HepG2 (cell line): ENCODE measurements at regions not wholly inside any gene's neighbourhood (a gene's known extent, or its start where the extent isn't known, plus 50 kb on each side); places are given as distances from the start of the nearest gene placed in this dataset.

Experiments used
- ELF1 ChIP-seq: sonication (generic); formaldehyde crosslinking; IDR thresholded peaks from 2 replicates; pipeline ENCODE4 v1.4.0; 2020; ENCODE audit warnings: missing genetic modification reagents
- FOXM1 ChIP-seq: sonication (generic); formaldehyde crosslinking; IDR thresholded peaks from 2 replicates; pipeline ENCODE4 v1.5.0; 2020; ENCODE audit warnings: missing genetic modification reagents
- FOXO1 ChIP-seq: sonication (generic); formaldehyde crosslinking; IDR thresholded peaks from 2 replicates; pipeline ENCODE4 v1.4.0; 2020; ENCODE audit warnings: missing genetic modification reagents
- GABPA ChIP-seq, 2 experiments: IDR thresholded peaks; 2 replicates each; pipeline ENCODE4 v1.6.1; 2011 to 2016; ENCODE audit warnings: low read depth in 2 of 2, low read length in 1 of 2, missing biosample characterization in 1 of 2, missing genetic modification characterization in 1 of 2
- GLMP ChIP-seq: sonication (generic); formaldehyde crosslinking; IDR thresholded peaks from 2 replicates; pipeline ENCODE4 v1.9.0; 2021; ENCODE audit warnings: missing genetic modification reagents, mild to moderate bottlenecking, borderline replicate concordance
- HOXA5 ChIP-seq: sonication (generic); formaldehyde crosslinking; IDR thresholded peaks from 2 replicates; pipeline ENCODE4 v1.4.0; 2020; ENCODE audit warnings: missing genetic modification reagents
- MAFF ChIP-seq: IDR thresholded peaks from 2 replicates; pipeline ENCODE4 v1.6.1; 2011; ENCODE audit warnings: low read depth, low read length, improper control_type of control experiment
- MED8 ChIP-seq: sonication (generic); formaldehyde crosslinking; IDR thresholded peaks from 2 replicates; pipeline ENCODE4 v1.8.1; 2023; ENCODE audit warnings: mild to moderate bottlenecking, missing genetic modification reagents; ENCODE audit not compliant: insufficient replicate concordance
- NCOA2 ChIP-seq: sonication (generic); formaldehyde crosslinking; IDR thresholded peaks from 2 replicates; pipeline ENCODE4 v1.8.0; 2022; ENCODE audit warnings: inconsistent platforms
- NR2F6 ChIP-seq, 2 experiments: IDR thresholded peaks; 2 replicates each; pipeline ENCODE4 v1.6.1; 2016; ENCODE audit warnings: antibody characterized with exemption in 1 of 2, mild to moderate bottlenecking in 1 of 2
- ONECUT2 ChIP-seq: sonication (generic); formaldehyde crosslinking; IDR thresholded peaks from 2 replicates; pipeline ENCODE4 v1.4.0; 2020; ENCODE audit warnings: missing genetic modification reagents
- PAF1 ChIP-seq: IDR thresholded peaks from 2 replicates; pipeline ENCODE4 v1.6.1; 2016; ENCODE audit warnings: missing genetic modification reagents, missing compliant biosample characterization
- PITX1 ChIP-seq: sonication (generic); formaldehyde crosslinking; IDR thresholded peaks from 2 replicates; pipeline ENCODE4 v1.5.1; 2020; ENCODE audit warnings: mild to moderate bottlenecking, missing genetic modification reagents
- PPARG ChIP-seq: conservative IDR thresholded peaks from 2 replicates; pipeline ENCODE4 v1.6.1; 2016; ENCODE audit warnings: missing biosample characterization, missing genetic modification reagents
- RCOR2 ChIP-seq: IDR thresholded peaks from 2 replicates; pipeline ENCODE4 v1.6.1; 2016; ENCODE audit warnings: missing biosample characterization, missing genetic modification reagents
- SNAI1 ChIP-seq: sonication (generic); formaldehyde crosslinking; IDR thresholded peaks from 2 replicates; pipeline ENCODE4 v1.5.0; 2020; ENCODE audit warnings: mild to moderate bottlenecking, missing genetic modification reagents, borderline replicate concordance
- SOX5 ChIP-seq: IDR thresholded peaks from 2 replicates; pipeline ENCODE4 v1.6.1; 2016; ENCODE audit warnings: borderline replicate concordance
- TBL1XR1 ChIP-seq: fragments of 150-350 bp; IDR thresholded peaks from 2 replicates; pipeline ENCODE4 v1.6.1; 2014; ENCODE audit warnings: borderline replicate concordance, low read length; ENCODE audit not compliant: partially characterized antibody
- THAP11 ChIP-seq: IDR thresholded peaks from 2 replicates; pipeline ENCODE4 v1.6.1; 2016; ENCODE audit warnings: missing biosample characterization, missing genetic modification reagents
- ZNF136 ChIP-seq: sonication (generic); formaldehyde crosslinking; IDR thresholded peaks from 2 replicates; pipeline ENCODE4 v1.8.1; 2022; ENCODE audit warnings: low read depth, mild to moderate bottlenecking, moderate library complexity, missing genetic modification reagents
- ZNF414 ChIP-seq: sonication (generic); formaldehyde crosslinking; IDR thresholded peaks from 2 replicates; pipeline ENCODE4 v1.5.0; 2020; ENCODE audit warnings: missing genetic modification reagents
- ZNF543 ChIP-seq: sonication (generic); formaldehyde crosslinking; IDR thresholded peaks from 2 replicates; pipeline ENCODE4 v1.4.0; 2020; ENCODE audit warnings: mild to moderate bottlenecking, missing genetic modification reagents
- ZNF547 ChIP-seq: sonication (generic); formaldehyde crosslinking; IDR thresholded peaks from 2 replicates; pipeline ENCODE4 v1.5.1; 2020; ENCODE audit warnings: mild to moderate bottlenecking, missing genetic modification reagents
- ZNF609 ChIP-seq: sonication (generic); formaldehyde crosslinking; IDR thresholded peaks from 2 replicates; pipeline ENCODE4 v1.4.0; 2020; ENCODE audit warnings: mild to moderate bottlenecking, missing genetic modification reagents, borderline replicate concordance
- ZNF7 ChIP-seq: IDR thresholded peaks from 2 replicates; pipeline ENCODE4 v1.6.1; 2016; ENCODE audit warnings: missing biosample characterization, missing genetic modification reagents
- ZNF816 ChIP-seq: sonication (generic); formaldehyde crosslinking; IDR thresholded peaks from 2 replicates; pipeline ENCODE4 v1.8.0; 2022; ENCODE audit warnings: missing genetic modification reagents, mild to moderate bottlenecking, borderline replicate concordance

- TF ChIP-seq ZNF609 (CRISPR knock-in tag) (peak; percentile 80; the same call in 1 of the 2 replicates), ELF1 (CRISPR knock-in tag) (peak; percentile 58), FOXO1 (CRISPR knock-in tag) (peak; percentile 99), SOX5 (peak; percentile 68), HOXA5 (CRISPR knock-in tag) (0 out of 2 replicates have a peak, but pooled peaks have one; percentile 55), ZNF543 (0 out of 2 replicates have a peak, but pooled peaks have one; percentile 27), MAFF (0 out of 2 replicates have a peak, but pooled peaks have one; percentile 18), ZNF7 (CRISPR knock-in tag) (no peak), PPARG (peak; percentile 63), GABPA (IDR thresholded peaks at IDR 0.05; ENCODE audit: low read depth, low read length) (no peak), GABPA (CRISPR knock-in tag; IDR thresholded peaks at IDR 0.05; ENCODE audit: low read depth) (peak; percentile 34; the same call in 1 of the 2 replicates), SNAI1 (CRISPR knock-in tag) (no peak), PAF1 (CRISPR knock-in tag) (no peak), ZNF816 (no peak), ZNF136 (CRISPR knock-in tag) (no peak), PITX1 (CRISPR knock-in tag) (peak; percentile 65), THAP11 (peak; percentile 44), ONECUT2 (CRISPR knock-in tag) (peak; percentile 63; the same call in 1 of the 2 replicates), FOXM1 (CRISPR knock-in tag) (no peak), MED8 (CRISPR knock-in tag) (peak; percentile 98), GLMP (CRISPR knock-in tag) (no peak), NR2F6 (IDR thresholded peaks at IDR 0.05) (peak; percentile 71), NR2F6 (CRISPR knock-in tag; IDR thresholded peaks at IDR 0.05) (peak; percentile 70), ZNF547 (CRISPR knock-in tag) (no peak), TBL1XR1 (no peak), ZNF414 (CRISPR knock-in tag) (peak; percentile 41; the same call in 1 of the 2 replicates), RCOR2 (CRISPR knock-in tag) (peak; percentile 55; the same call in 1 of the 2 replicates), NCOA2 (CRISPR knock-in tag) (peak; percentile 99)
These were observed 186.2 kb upstream of the CPXCR1 start (continued) for GRCh38 chrX:88560673-88561330.
